ENCODE measurements at regions not wholly inside any gene's neighbourhood (a gene's known extent, or its start where the extent isn't known, plus 50 kb on each side); places are given as distances from the start of the nearest gene placed in this dataset.

- Histone ChIP-seq H3K4me1 (peaks cover 0 to 5% (median 2%) of the 10 kb centered on the region in 4 donors), H3K27ac (no peak overlapping the region), H3K27me3 (no peaks in the 10 kb centered on the region), H3K4me3 (no peak overlapping the region), H3K36me3 (no peaks in the 10 kb centered on the region), H3K9me3 (no peaks in the 10 kb centered on the region)
- TF ChIP-seq CTCF (IDR thresholded peaks at IDR 0.05): no peak
- intact Hi-C loops (cut with DNase I; ENCODE audit: low total_unique reads): loop anchor here (10.0 kb wide), 2 partner anchors 1034 to 1064 kb away; no protein-coding TSS in a partner anchor
- no peak for DNase-seq
Observed at GRCh38 chr5:158070859-158071258, 211.9 kb upstream of the CLINT1 start.

- no peak for TF ChIP-seq CTCF (IDR thresholded peaks at IDR 0.05)
- intact Hi-C loops (cut with DNase I; ENCODE audit: low total_unique reads): loop anchor here (10.0 kb wide), 2 partner anchors 1035 to 1065 kb away; no protein-coding TSS in a partner anchor
Observed at GRCh38 chr5:158069838-158070237, 210.9 kb upstream of the CLINT1 start.

GRCh38 chr5:158068964-158069363 lies 210.0 kb upstream of the CLINT1 start:
- intact Hi-C loops (cut with DNase I; ENCODE audit: low total_unique reads): no loop called here
- no peaks in the 10 kb centered on the region for H3K36me3 ChIP-seq
- no peak for TF ChIP-seq CTCF (IDR thresholded peaks at IDR 0.05)
- H3K9me3 ChIP-seq: no peaks in the 10 kb centered on the region
- no peak overlapping the region for H3K4me3 ChIP-seq
- no peak overlapping the region for H3K27ac ChIP-seq
- H3K27me3 ChIP-seq: no peaks in the 10 kb centered on the region
- H3K4me1 ChIP-seq: peaks cover 0 to 7% (median 0%) of the 10 kb centered on the region in 4 donors
- no peak for DNase-seq

More at GRCh38 chr5:158069838-158070237, 210.9 kb upstream of the CLINT1 start:
- no peaks in the 10 kb centered on the region for H3K27me3 ChIP-seq
- no peak overlapping the region for H3K4me3 ChIP-seq
- H3K4me1 ChIP-seq: peaks cover 0 to under 1% (median 0%) of the 10 kb centered on the region in 4 donors
- no peak for DNase-seq
- H3K36me3 ChIP-seq: no peaks in the 10 kb centered on the region
- H3K9me3 ChIP-seq: no peaks in the 10 kb centered on the region
- H3K27ac ChIP-seq: no peak overlapping the region

- Histone ChIP-seq H3K4me3 (no peak overlapping the region), H3K27ac (no peak overlapping the region), H3K4me1 (peaks cover 0 to 7% (median 0%) of the 10 kb centered on the region in 4 donors), H3K27me3 (peaks cover 0 to 4% of the 10 kb centered on the region in 2 donors), H3K9me3 (no peaks in the 10 kb centered on the region), H3K36me3 (no peaks in the 10 kb centered on the region)
- intact Hi-C loops (cut with DNase I; ENCODE audit: low total_unique reads): no loop called here
- no peak for TF ChIP-seq CTCF (IDR thresholded peaks at IDR 0.05)
- no peak for DNase-seq
Observed at GRCh38 chr5:158066076-158066475, 207.1 kb upstream of the CLINT1 start.

GRCh38 chr5:158064334-158065123 lies 205.6 kb upstream of the CLINT1 start:
- Histone ChIP-seq H3K36me3 (no peaks in the 10 kb centered on the region), H3K27me3 (peaks cover 0 to 4% of the 10 kb centered on the region in 2 donors), H3K4me1 (peaks cover 0 to 7% (median 0%) of the 10 kb centered on the region in 4 donors), H3K9me3 (no peaks in the 10 kb centered on the region), H3K4me3 (no peak overlapping the region), H3K27ac (no peak overlapping the region)
- DNase-seq: no peak
- intact Hi-C loops (cut with DNase I; ENCODE audit: low total_unique reads): no loop called here
- TF ChIP-seq CTCF (IDR thresholded peaks at IDR 0.05): no peak

All from tibial artery (tissue), 4 donors.